Adrenal gland (tissue), 5 donors: ENCODE measurements at regions not wholly inside any gene's neighbourhood (a gene's known extent, or its start where the extent isn't known, plus 50 kb on each side); places are given as distances from the start of the nearest gene placed in this dataset.

Source experiments
- POLR2A ChIP-seq, 2 donors: fragments of 450-650 bp; IDR thresholded peaks; one replicate each; pipeline ENCODE4 v1.6.1; 2017; ENCODE audit warnings: antibody characterized with exemption in 2 of 2, mild to moderate bottlenecking in 2 of 2, moderate library complexity in 1 of 2
- TF ChIP-seq, protein P1 (sequence below), 6 experiments: fragments of 450-650 bp in 4 of 6; fragments of 200-600 bp in 2 of 6; sonication (generic) in 1 of 6; IDR thresholded peaks; 1 replicate in 5 of 6; 2 replicates in 1 of 6; pipeline versions ENCODE4 v1.5.1 to v1.8.0; 2016 to 2021; ENCODE audit warnings: antibody characterized with exemption in 6 of 6, mild to moderate bottlenecking in 2 of 6, moderate library complexity in 1 of 6
- donor health status: DM: no; HTN: no; CAD: no.

DNA sequence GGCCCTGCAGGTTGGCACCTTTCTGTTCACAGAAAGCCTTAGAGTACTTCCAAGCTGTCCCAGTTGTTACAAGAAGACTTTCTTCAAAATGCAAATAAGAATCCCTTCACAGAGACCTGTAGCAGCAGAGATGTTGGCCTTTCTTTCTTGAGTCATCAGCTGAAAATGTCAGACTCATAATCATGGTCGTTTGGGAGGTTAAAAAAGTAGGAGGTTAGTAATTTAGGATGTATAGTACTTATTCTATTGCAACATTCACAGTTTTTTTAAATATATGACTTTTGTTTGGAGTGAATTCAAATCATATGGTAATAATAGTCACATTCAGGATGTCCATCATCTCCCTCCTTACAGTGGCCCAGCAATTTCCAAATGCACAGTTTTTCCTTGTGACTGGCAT lies 223.9 kb upstream of the GLI3 start:
- TF ChIP-seq, protein P1, sequence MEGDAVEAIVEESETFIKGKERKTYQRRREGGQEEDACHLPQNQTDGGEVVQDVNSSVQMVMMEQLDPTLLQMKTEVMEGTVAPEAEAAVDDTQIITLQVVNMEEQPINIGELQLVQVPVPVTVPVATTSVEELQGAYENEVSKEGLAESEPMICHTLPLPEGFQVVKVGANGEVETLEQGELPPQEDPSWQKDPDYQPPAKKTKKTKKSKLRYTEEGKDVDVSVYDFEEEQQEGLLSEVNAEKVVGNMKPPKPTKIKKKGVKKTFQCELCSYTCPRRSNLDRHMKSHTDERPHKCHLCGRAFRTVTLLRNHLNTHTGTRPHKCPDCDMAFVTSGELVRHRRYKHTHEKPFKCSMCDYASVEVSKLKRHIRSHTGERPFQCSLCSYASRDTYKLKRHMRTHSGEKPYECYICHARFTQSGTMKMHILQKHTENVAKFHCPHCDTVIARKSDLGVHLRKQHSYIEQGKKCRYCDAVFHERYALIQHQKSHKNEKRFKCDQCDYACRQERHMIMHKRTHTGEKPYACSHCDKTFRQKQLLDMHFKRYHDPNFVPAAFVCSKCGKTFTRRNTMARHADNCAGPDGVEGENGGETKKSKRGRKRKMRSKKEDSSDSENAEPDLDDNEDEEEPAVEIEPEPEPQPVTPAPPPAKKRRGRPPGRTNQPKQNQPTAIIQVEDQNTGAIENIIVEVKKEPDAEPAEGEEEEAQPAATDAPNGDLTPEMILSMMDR (IDR thresholded peaks at IDR 0.05) = no peak
- TF ChIP-seq POLR2A (IDR thresholded peaks at IDR 0.05) = no peak
